Stimulated activated CD4-positive, alpha-beta T cell treated with anti-CD3 and anti-CD28 coated beads, Interleukin-4, amount 100 ng/mL, for 48 hours (primary cell): ENCODE measurements at regions not wholly inside any gene's neighbourhood (a gene's known extent, or its start where the extent isn't known, plus 50 kb on each side); places are given as distances from the start of the nearest gene placed in this dataset.
"Not testable (repeated sequence)": the region's sequence is repeated elsewhere in the genome, so short reads cannot be mapped to it uniquely, and the experiment has no call there.

Experiments
- DNase-seq, 2 donors: peaks; one replicate each; pipeline ENCODE4 v3.0.0-alpha.2; 2020; ENCODE audit warnings: low read depth in 2 of 2

GRCh38 chr14:99029916-99030305 is 242.1 kb downstream of the BCL11B start:
- no peak for DNase-seq

GRCh38 chr14:99030454-99030853 is 241.5 kb downstream of the BCL11B start:
- no peak for DNase-seq

GRCh38 chr14:99032759-99033158 is 239.2 kb downstream of the BCL11B start:
- DNase-seq = no peak

- no peak for DNase-seq
Observed at GRCh38 chr14:99033951-99034350, 238.0 kb downstream of the BCL11B start.

GRCh38 chr14:99034711-99035171 is 237.3 kb downstream of the BCL11B start:
- DNase-seq = no peak

GRCh38 chr14:99035268-99035667 is 236.7 kb downstream of the BCL11B start:
- no peak for DNase-seq

- DNase-seq = no peak
Observed at GRCh38 chr14:99035712-99036610, 236.0 kb downstream of the BCL11B start.

- DNase-seq = no peak
Observed at GRCh38 chr14:99036611-99037293, 235.2 kb downstream of the BCL11B start.

- DNase-seq = not testable (repeated sequence)
Observed at GRCh38 chr14:99037326-99037725, 234.7 kb downstream of the BCL11B start.

GRCh38 chr14:99037777-99038430 is 234.1 kb downstream of the BCL11B start:
- no peak for DNase-seq

- DNase-seq = no peak
Observed at GRCh38 chr14:99038431-99038820, 233.6 kb downstream of the BCL11B start.

- DNase-seq = no peak
Observed at GRCh38 chr14:99039331-99040041, 232.5 kb downstream of the BCL11B start.

GRCh38 chr14:99040052-99040451 is 231.9 kb downstream of the BCL11B start:
- no peak for DNase-seq

GRCh38 chr14:99040711-99041110 is 231.3 kb downstream of the BCL11B start:
- DNase-seq = no peak

GRCh38 chr14:99041141-99041819 is 230.7 kb downstream of the BCL11B start:
- DNase-seq = no peak

GRCh38 chr14:99041820-99042174 is 230.2 kb downstream of the BCL11B start:
- no peak for DNase-seq

GRCh38 chr14:99042381-99043266 is 229.4 kb downstream of the BCL11B start:
- DNase-seq = no peak

GRCh38 chr14:99043267-99043615 is 228.8 kb downstream of the BCL11B start:
- DNase-seq = no peak

GRCh38 chr14:99043756-99044155 is 228.2 kb downstream of the BCL11B start:
- DNase-seq = no peak

GRCh38 chr14:99047441-99048031 is 224.5 kb downstream of the BCL11B start:
- no peak for DNase-seq
